ENCODE measurements at regions not wholly inside any gene's neighbourhood (a gene's known extent, or its start where the extent isn't known, plus 50 kb on each side); places are given as distances from the start of the nearest gene placed in this dataset.

DNA sequence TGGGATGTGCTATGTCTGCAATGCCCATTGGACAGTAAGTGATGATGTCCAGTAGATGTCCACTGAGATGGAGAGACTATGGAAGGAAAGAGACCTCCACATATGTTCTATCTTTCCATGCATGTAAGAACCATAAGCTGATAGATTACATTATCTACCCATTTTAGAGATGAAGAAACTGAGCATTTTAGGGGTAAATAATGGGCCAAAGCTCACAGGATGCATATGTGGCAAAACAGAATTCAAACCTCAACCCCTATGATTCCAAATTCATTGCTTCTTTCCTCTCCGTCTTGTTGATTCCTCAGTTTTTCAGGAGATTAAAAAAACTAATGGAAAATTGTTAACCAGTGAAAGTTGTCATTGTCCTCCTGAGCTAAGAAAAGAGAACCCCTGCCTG is 200.7 kb upstream of the PWP1 start:
- Histone ChIP-seq H3K27ac (ENCODE audit: extremely low read depth, low read depth, low read length) (no peak overlapping the region), H3K4me3 (ENCODE audit: low read depth, low read length) (no peak overlapping the region), H3K36me3 (ENCODE audit: control insufficient read depth in 2 of 2, insufficient read depth in 1 of 2, low read length in 2 of 2) (no peaks in the 10 kb centered on the region), H3K9me3 (ENCODE audit: control insufficient read depth, insufficient read depth, low read depth, low read length) (no peaks in the 10 kb centered on the region), H3K4me1 (ENCODE audit: control insufficient read depth, insufficient read depth, low read length) (0 out of 2 replicates have a peak, but pooled peaks cover 2% of the 10 kb centered on the region)
- POLR2A ChIA-PET, result no interaction called here
- TF ChIP-seq, protein P1, sequence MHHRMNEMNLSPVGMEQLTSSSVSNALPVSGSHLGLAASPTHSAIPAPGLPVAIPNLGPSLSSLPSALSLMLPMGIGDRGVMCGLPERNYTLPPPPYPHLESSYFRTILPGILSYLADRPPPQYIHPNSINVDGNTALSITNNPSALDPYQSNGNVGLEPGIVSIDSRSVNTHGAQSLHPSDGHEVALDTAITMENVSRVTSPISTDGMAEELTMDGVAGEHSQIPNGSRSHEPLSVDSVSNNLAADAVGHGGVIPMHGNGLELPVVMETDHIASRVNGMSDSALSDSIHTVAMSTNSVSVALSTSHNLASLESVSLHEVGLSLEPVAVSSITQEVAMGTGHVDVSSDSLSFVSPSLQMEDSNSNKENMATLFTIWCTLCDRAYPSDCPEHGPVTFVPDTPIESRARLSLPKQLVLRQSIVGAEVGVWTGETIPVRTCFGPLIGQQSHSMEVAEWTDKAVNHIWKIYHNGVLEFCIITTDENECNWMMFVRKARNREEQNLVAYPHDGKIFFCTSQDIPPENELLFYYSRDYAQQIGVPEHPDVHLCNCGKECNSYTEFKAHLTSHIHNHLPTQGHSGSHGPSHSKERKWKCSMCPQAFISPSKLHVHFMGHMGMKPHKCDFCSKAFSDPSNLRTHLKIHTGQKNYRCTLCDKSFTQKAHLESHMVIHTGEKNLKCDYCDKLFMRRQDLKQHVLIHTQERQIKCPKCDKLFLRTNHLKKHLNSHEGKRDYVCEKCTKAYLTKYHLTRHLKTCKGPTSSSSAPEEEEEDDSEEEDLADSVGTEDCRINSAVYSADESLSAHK (tag by site-specific recombination; IDR thresholded peaks at IDR 0.05), result no peak
- no peak for TF ChIP-seq OVOL3 (tag by site-specific recombination; IDR thresholded peaks at IDR 0.05)
- no peak for TF ChIP-seq WT1 (tag by site-specific recombination; IDR thresholded peaks at IDR 0.05)
- no peak for TF ChIP-seq FEZF1 (tag by site-specific recombination; IDR thresholded peaks at IDR 0.05)
- TF ChIP-seq ZNF777 (tag by site-specific recombination; IDR thresholded peaks at IDR 0.05; ENCODE audit: borderline replicate concordance), result no peak
- no peak for TF ChIP-seq ZFP69B (tag by site-specific recombination; IDR thresholded peaks at IDR 0.05)
- TF ChIP-seq, protein P2, sequence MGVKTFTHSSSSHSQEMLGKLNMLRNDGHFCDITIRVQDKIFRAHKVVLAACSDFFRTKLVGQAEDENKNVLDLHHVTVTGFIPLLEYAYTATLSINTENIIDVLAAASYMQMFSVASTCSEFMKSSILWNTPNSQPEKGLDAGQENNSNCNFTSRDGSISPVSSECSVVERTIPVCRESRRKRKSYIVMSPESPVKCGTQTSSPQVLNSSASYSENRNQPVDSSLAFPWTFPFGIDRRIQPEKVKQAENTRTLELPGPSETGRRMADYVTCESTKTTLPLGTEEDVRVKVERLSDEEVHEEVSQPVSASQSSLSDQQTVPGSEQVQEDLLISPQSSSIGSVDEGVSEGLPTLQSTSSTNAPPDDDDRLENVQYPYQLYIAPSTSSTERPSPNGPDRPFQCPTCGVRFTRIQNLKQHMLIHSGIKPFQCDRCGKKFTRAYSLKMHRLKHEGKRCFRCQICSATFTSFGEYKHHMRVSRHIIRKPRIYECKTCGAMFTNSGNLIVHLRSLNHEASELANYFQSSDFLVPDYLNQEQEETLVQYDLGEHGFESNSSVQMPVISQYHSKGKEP (tag by site-specific recombination; IDR thresholded peaks at IDR 0.05), result no peak
- TF ChIP-seq ZBTB20 (tag by site-specific recombination; IDR thresholded peaks at IDR 0.05), result no peak
- CTCF ChIA-PET, result interaction anchor here (0.9 kb wide), 1 partner anchor 36 kb away, joined by 3 read pairs; no protein-coding TSS in a partner anchor

DNA sequence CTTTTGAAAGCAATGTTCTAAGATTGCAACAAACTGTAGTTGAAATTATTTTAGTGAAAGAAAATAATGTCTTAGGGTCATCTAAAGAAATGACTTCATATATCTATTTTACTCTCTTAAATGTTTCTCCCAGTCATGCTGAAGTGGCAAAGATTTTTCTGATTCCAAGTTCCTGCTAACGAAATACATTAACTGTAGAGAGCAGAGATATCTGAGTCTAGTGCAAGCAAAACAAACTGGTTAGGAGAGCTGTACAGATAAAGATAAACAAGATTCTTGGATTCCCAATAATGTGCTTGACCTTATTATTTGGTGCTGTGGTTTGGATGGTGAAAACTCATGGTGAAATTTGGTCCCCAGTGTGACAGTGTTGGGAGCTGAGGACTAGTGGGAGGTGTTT is 199.9 kb upstream of the PWP1 start:
- Histone ChIP-seq H3K9me3 (ENCODE audit: control insufficient read depth, insufficient read depth, low read depth, low read length) (no peaks in the 10 kb centered on the region), H3K36me3 (ENCODE audit: control insufficient read depth in 2 of 2, insufficient read depth in 1 of 2, low read length in 2 of 2) (no peaks in the 10 kb centered on the region), H3K27ac (ENCODE audit: extremely low read depth, low read depth, low read length) (no peak overlapping the region), H3K4me1 (ENCODE audit: control insufficient read depth, insufficient read depth, low read length) (0 out of 2 replicates have a peak, but pooled peaks cover 2% of the 10 kb centered on the region), H3K4me3 (ENCODE audit: low read depth, low read length) (no peak overlapping the region)
- ChIA-PET CTCF (no interaction called here), POLR2A (no interaction called here)
- TF ChIP-seq GFI1B (tag by site-specific recombination; IDR thresholded peaks at IDR 0.05), result no peak

DNA sequence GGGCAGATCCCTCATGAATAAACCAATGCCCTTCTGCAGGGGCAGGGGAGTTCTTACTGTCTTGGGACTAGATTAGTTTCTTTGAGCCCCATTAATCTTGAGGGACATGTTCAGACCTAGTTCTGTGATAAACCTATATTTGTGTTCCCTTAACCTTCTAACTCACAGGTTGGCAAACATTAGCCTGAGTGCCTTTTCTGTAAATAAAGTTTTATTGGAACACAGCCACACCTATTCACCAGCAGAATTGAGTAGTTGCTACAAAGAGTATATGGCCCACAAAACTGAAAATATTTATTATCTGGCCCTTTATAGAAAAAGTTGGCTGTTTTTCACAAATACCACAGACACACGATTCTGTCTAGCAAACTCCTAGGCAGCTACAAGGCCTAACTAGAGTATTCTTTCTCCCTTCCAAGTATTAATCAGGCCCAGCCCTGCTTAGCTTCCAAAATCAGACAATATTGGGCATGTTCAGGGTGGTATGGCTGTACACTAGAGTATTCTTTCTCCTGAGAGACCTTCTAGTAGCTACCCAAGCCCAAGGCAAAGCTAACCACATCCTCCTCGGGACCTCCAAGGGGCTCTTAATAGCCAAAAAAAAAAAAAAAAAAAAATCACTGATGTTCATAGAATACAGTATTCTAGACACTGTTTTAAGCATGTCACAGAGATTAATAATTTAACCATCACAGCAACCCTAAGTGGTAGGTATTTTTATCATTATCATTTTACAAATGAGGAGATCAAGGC is 199.3 kb upstream of the PWP1 start:
- no peak overlapping the region for H3K27ac ChIP-seq (ENCODE audit: extremely low read depth, low read depth, low read length)
- no peaks in the 10 kb centered on the region for H3K36me3 ChIP-seq (ENCODE audit: control insufficient read depth in 2 of 2, insufficient read depth in 1 of 2, low read length in 2 of 2)
- no peaks in the 10 kb centered on the region for H3K9me3 ChIP-seq (ENCODE audit: control insufficient read depth, insufficient read depth, low read depth, low read length)
- no peaks in the 10 kb centered on the region for H3K4me1 ChIP-seq (ENCODE audit: control insufficient read depth, insufficient read depth, low read length)
- TF ChIP-seq ZNF2 (tag by site-specific recombination; IDR thresholded peaks at IDR 0.05) (no peak), ZNF324 (tag by site-specific recombination; IDR thresholded peaks at IDR 0.05) (no peak), ZNF830 (tag by site-specific recombination; IDR thresholded peaks at IDR 0.05; ENCODE audit: low read depth) (no peak), GLI4 (tag by site-specific recombination; IDR thresholded peaks at IDR 0.05) (no peak), ZFP3 (tag by site-specific recombination; IDR thresholded peaks at IDR 0.05; ENCODE audit: low read depth) (no peak), ZNF558 (tag by site-specific recombination; IDR thresholded peaks at IDR 0.05) (no peak)
- TF ChIP-seq, protein P2 (tag by site-specific recombination; IDR thresholded peaks at IDR 0.05), result no peak
- TF ChIP-seq, protein P3, sequence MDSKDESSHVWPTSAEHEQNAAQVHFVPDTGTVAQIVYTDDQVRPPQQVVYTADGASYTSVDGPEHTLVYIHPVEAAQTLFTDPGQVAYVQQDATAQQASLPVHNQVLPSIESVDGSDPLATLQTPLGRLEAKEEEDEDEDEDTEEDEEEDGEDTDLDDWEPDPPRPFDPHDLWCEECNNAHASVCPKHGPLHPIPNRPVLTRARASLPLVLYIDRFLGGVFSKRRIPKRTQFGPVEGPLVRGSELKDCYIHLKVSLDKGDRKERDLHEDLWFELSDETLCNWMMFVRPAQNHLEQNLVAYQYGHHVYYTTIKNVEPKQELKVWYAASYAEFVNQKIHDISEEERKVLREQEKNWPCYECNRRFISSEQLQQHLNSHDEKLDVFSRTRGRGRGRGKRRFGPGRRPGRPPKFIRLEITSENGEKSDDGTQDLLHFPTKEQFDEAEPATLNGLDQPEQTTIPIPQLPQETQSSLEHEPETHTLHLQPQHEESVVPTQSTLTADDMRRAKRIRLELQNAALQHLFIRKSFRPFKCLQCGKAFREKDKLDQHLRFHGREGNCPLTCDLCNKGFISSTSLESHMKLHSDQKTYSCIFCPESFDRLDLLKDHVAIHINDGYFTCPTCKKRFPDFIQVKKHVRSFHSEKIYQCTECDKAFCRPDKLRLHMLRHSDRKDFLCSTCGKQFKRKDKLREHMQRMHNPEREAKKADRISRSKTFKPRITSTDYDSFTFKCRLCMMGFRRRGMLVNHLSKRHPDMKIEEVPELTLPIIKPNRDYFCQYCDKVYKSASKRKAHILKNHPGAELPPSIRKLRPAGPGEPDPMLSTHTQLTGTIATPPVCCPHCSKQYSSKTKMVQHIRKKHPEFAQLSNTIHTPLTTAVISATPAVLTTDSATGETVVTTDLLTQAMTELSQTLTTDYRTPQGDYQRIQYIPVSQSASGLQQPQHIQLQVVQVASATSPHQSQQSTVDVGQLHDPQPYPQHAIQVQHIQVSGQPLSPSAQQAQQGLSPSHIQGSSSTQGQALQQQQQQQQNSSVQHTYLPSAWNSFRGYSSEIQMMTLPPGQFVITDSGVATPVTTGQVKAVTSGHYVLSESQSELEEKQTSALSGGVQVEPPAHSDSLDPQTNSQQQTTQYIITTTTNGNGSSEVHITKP (tag by site-specific recombination; IDR thresholded peaks at IDR 0.05), result no peak
- TF ChIP-seq, protein P4, sequence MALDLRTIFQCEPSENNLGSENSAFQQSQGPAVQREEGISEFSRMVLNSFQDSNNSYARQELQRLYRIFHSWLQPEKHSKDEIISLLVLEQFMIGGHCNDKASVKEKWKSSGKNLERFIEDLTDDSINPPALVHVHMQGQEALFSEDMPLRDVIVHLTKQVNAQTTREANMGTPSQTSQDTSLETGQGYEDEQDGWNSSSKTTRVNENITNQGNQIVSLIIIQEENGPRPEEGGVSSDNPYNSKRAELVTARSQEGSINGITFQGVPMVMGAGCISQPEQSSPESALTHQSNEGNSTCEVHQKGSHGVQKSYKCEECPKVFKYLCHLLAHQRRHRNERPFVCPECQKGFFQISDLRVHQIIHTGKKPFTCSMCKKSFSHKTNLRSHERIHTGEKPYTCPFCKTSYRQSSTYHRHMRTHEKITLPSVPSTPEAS (tag by site-specific recombination; IDR thresholded peaks at IDR 0.05), result no peak
- TF ChIP-seq, protein P5, sequence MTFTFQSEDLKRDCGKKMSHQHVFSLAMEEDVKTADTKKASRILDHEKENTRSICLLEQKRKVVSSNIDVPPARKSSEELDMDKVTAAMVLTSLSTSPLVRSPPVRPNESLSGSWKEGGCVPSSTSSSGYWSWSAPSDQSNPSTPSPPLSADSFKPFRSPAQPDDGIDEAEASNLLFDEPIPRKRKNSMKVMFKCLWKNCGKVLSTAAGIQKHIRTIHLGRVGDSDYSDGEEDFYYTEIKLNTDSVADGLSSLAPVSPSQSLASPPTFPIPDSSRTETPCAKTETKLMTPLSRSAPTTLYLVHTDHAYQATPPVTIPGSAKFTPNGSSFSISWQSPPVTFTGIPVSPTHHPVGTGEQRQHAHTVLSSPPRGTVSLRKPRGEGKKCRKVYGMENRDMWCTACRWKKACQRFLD (tag by site-specific recombination; IDR thresholded peaks at IDR 0.05), result no peak
- CTCF ChIA-PET, result no interaction called here
- POLR2A ChIA-PET, result no interaction called here
- no peak overlapping the region for H3K4me3 ChIP-seq (ENCODE audit: low read depth, low read length)
